H9 (cell line): ENCODE measurements at regions not wholly inside any gene's neighbourhood (a gene's known extent, or its start where the extent isn't known, plus 50 kb on each side); places are given as distances from the start of the nearest gene placed in this dataset.

Source experiments
- DNase-seq: peaks from one replicate; pipeline ENCODE4 v3.0.0-alpha.2; 2017
- H2AFZ ChIP-seq: one replicate; pipeline ENCODE4 v1.6.1; 2013; ENCODE audit warnings: mild to moderate bottlenecking, low read length, control low read depth, moderate library complexity
- H2AK5ac ChIP-seq: 2 replicates; pipeline ENCODE4 v1.6.1; 2013; ENCODE audit warnings: low read length, control low read depth, mixed read lengths; ENCODE audit not compliant: insufficient read length
- H2BK120ac ChIP-seq: one replicate; pipeline ENCODE4 v1.6.1; 2013; ENCODE audit warnings: low read depth, mild to moderate bottlenecking, low read length, control low read depth, inconsistent platforms; ENCODE audit not compliant: poor library complexity, severe bottlenecking
- H2BK12ac ChIP-seq: 2 replicates; pipeline ENCODE4 v1.6.1; 2013; ENCODE audit warnings: low read length, control low read depth, mixed read lengths, low read depth; ENCODE audit not compliant: insufficient read length
- H2BK15ac ChIP-seq: 2 replicates; pipeline ENCODE4 v1.6.1; 2013; ENCODE audit warnings: low read depth, low read length, control low read depth
- H2BK20ac ChIP-seq: one replicate; pipeline ENCODE4 v1.6.1; 2013; ENCODE audit warnings: low read depth, mild to moderate bottlenecking, low read length, control low read depth, inconsistent platforms; ENCODE audit not compliant: poor library complexity, severe bottlenecking
- H2BK5ac ChIP-seq: 2 replicates; pipeline ENCODE4 v1.6.1; 2013; ENCODE audit warnings: low read length, control low read depth, mixed read lengths; ENCODE audit not compliant: insufficient read length
- H3K14ac ChIP-seq: 2 replicates; pipeline ENCODE4 v1.6.1; 2013; ENCODE audit warnings: low read length, control low read depth; ENCODE audit not compliant: insufficient read depth
- H3K18ac ChIP-seq: 2 replicates; pipeline ENCODE4 v1.6.1; 2013; ENCODE audit warnings: low read depth, mild to moderate bottlenecking, mixed read lengths, low read length, control low read depth; ENCODE audit not compliant: insufficient read length
- H3K23ac ChIP-seq: 2 replicates; pipeline ENCODE4 v1.6.1; 2013; ENCODE audit warnings: low read length, control low read depth, mixed read lengths, low read depth; ENCODE audit not compliant: insufficient read length
- H3K23me2 ChIP-seq: 2 replicates; pipeline ENCODE4 v1.6.1; 2013; ENCODE audit warnings: low read depth, mild to moderate bottlenecking, mixed read lengths, low read length, control low read depth; ENCODE audit not compliant: insufficient read length, poor library complexity, severe bottlenecking
- H3K27ac ChIP-seq: 2 replicates; pipeline ENCODE4 v1.5.1; 2013; ENCODE audit warnings: low read length, control low read depth, mixed read lengths, low read depth; ENCODE audit not compliant: insufficient read length
- H3K27me3 ChIP-seq: 2 replicates; pipeline ENCODE4 v1.6.1; 2013; ENCODE audit warnings: low read length, control low read depth, inconsistent platforms; ENCODE audit not compliant: insufficient read depth
- H3K4ac ChIP-seq: 2 replicates; pipeline ENCODE4 v1.6.1; 2013; ENCODE audit warnings: low read depth, mild to moderate bottlenecking, control low read depth, inconsistent platforms, low read length, moderate library complexity
- H3K4me1 ChIP-seq: 2 replicates; pipeline ENCODE4 v1.6.1; 2013; ENCODE audit warnings: low read length, control low read depth, inconsistent platforms; ENCODE audit not compliant: insufficient read depth
- H3K4me2 ChIP-seq: 2 replicates; pipeline ENCODE4 v1.6.1; 2013; ENCODE audit warnings: low read length, control low read depth, mixed read lengths; ENCODE audit not compliant: insufficient read length, insufficient read depth
- H3K56ac ChIP-seq: 2 replicates; pipeline ENCODE4 v1.6.1; 2013; ENCODE audit warnings: low read depth, mild to moderate bottlenecking, mixed read lengths, low read length, control low read depth; ENCODE audit not compliant: insufficient read length
- H3K79me1 ChIP-seq: 2 replicates; pipeline ENCODE4 v1.6.1; 2013; ENCODE audit warnings: low read depth, mild to moderate bottlenecking, moderate library complexity, low read length, control low read depth, inconsistent platforms; ENCODE audit not compliant: insufficient read depth, poor library complexity, severe bottlenecking
- H3K79me2 ChIP-seq: 2 replicates; pipeline ENCODE4 v1.6.1; 2013; ENCODE audit warnings: low read length, control low read depth, inconsistent platforms; ENCODE audit not compliant: insufficient read depth
- H3K9ac ChIP-seq: 2 replicates; pipeline ENCODE4 v1.6.1; 2013; ENCODE audit warnings: low read length, control low read depth, mixed read lengths; ENCODE audit not compliant: insufficient read length; ENCODE audit errors: extremely low read depth
- H3K9me3 ChIP-seq: one replicate; pipeline ENCODE4 v1.6.1; 2013; ENCODE audit warnings: low read depth, low read length, inconsistent platforms; ENCODE audit not compliant: control insufficient read depth
- H3T11ph ChIP-seq: one replicate; pipeline ENCODE4 v1.6.1; 2013; ENCODE audit warnings: mild to moderate bottlenecking, low read length, control low read depth, inconsistent platforms
- H4K20me1 ChIP-seq: one replicate; pipeline ENCODE4 v1.6.1; 2013; ENCODE audit not compliant: control insufficient read depth, insufficient read length, insufficient read depth
- H4K5ac ChIP-seq: 2 replicates; pipeline ENCODE4 v1.6.1; 2013; ENCODE audit warnings: low read depth, mild to moderate bottlenecking, mixed read lengths, low read length, control low read depth; ENCODE audit not compliant: insufficient read length
- H4K8ac ChIP-seq: replicated peaks from 2 replicates; pipeline ENCODE4 v1.6.1; 2013; ENCODE audit warnings: low read length, control low read depth, mixed read lengths, low read depth; ENCODE audit not compliant: insufficient read length
- H4K91ac ChIP-seq: 2 replicates; pipeline ENCODE4 v1.6.1; 2013; ENCODE audit warnings: low read depth, mild to moderate bottlenecking, moderate library complexity, mixed read lengths, low read length, control low read depth; ENCODE audit not compliant: insufficient read length
- H3K27ac Mint-ChIP-seq, 3 experiments: 2 replicates in 2 of 3; 3 replicates in 1 of 3; pipeline ENCODE4 v1.8.0; 2020 to 2021; ENCODE audit warnings: mixed read lengths in 3 of 3, mild to moderate bottlenecking in 1 of 3, moderate library complexity in 1 of 3
- H3K27me3 Mint-ChIP-seq: 2 replicates; pipeline ENCODE4 v1.8.0; 2021; ENCODE audit warnings: low read depth, mild to moderate bottlenecking, moderate library complexity, mixed read lengths
- H3K36me3 Mint-ChIP-seq, 3 experiments: 2 replicates in 2 of 3; 3 replicates in 1 of 3; pipeline ENCODE4 v1.8.0; 2020 to 2021; ENCODE audit warnings: low read depth in 3 of 3, mixed read lengths in 3 of 3; ENCODE audit not compliant: insufficient read depth in 1 of 3
- H3K4me1 Mint-ChIP-seq, 2 experiments: 2 replicates each; pipeline ENCODE4 v1.8.0; 2020; ENCODE audit warnings: mixed read lengths in 2 of 2
- H3K4me3 Mint-ChIP-seq, 2 experiments: 2 replicates in 1 of 2; 3 replicates in 1 of 2; pipeline ENCODE4 v1.8.0; 2020 to 2021; ENCODE audit warnings: mild to moderate bottlenecking in 2 of 2, mixed read lengths in 2 of 2, moderate library complexity in 1 of 2
- H3K9me3 Mint-ChIP-seq, 2 experiments: 2 replicates in 1 of 2; 3 replicates in 1 of 2; pipeline ENCODE4 v1.8.0; 2020; ENCODE audit warnings: mild to moderate bottlenecking in 2 of 2, mixed read lengths in 2 of 2, moderate library complexity in 1 of 2
- CTCF ChIP-seq: fragments of 200-600 bp; sonication (generic); conservative IDR thresholded peaks from 3 replicates; pipeline ENCODE4 v1.8.0; 2021; ENCODE audit warnings: antibody characterized with exemption, mild to moderate bottlenecking
- WGBS: extraction: QIAGEN DNeasy Blood & Tissue Kit; methylation state at CpG from one replicate; pipeline ENCODE4 v1.1.7; 2013; ENCODE audit warnings: missing lambda C conversion rate, low lambda C conversion rate, mixed read lengths; ENCODE audit not compliant: insufficient read length; ENCODE audit errors: extremely low coverage; 5-methylcytosine and 5-hydroxymethylcytosine counted together

- H3K27ac Mint-ChIP-seq = 0 out of 7 replicates have a peak overlapping the region, but pooled peaks of 1 of the 3 experiments have one; percentile 4
- H2BK15ac ChIP-seq = no peak overlapping the region
- no peak for DNase-seq
These were observed 248.5 kb downstream of the ZNF516 start for GRCh38 chr18:76246590-76246989.

More at GRCh38 chr18:76246590-76246989, 248.5 kb downstream of the ZNF516 start:
- Histone ChIP-seq H2BK5ac (no peak overlapping the region), H4K20me1 (no peaks in the 10 kb centered on the region), H3K4me1 (no peaks in the 10 kb centered on the region), H3K4ac (no peak overlapping the region), H3K18ac (no peak overlapping the region), H3K23me2 (no peaks in the 10 kb centered on the region), H3K79me1 (no peaks in the 10 kb centered on the region), H2BK20ac (no peak overlapping the region), H3K27me3 (no peaks in the 10 kb centered on the region), H2BK120ac (no peak overlapping the region), H4K5ac (no peak overlapping the region), H3K9me3 (no peaks in the 10 kb centered on the region), H3K14ac (no peak overlapping the region), H3K23ac (no peak overlapping the region), H4K8ac (no peak overlapping the region), H3K27ac (no peak overlapping the region), H3K9ac (no peak overlapping the region), H2AK5ac (no peak overlapping the region), H3T11ph (no peak overlapping the region), H3K56ac (no peak overlapping the region), H3K79me2 (no peaks in the 10 kb centered on the region), H2BK12ac (no peak overlapping the region), H4K91ac (no peak overlapping the region), H2AFZ (no peak overlapping the region), H3K4me2 (no peak overlapping the region)
- Mint-ChIP-seq H3K4me1 (no peaks in the 10 kb centered on the region), H3K27me3 (peaks cover 1% of the 10 kb centered on the region; the same call in 1 of the 2 replicates), H3K4me3 (no peak overlapping the region), H3K9me3 (peaks cover 6 to 7% of the 10 kb centered on the region in 2 experiments), H3K36me3 (peaks cover 0 to under 1% (median 0%) of the 10 kb centered on the region in 3 experiments; a peak in 1 of 7 replicates)
- no peak for TF ChIP-seq CTCF
- no CpG with 5 or more reads among the region's 4 CpGs for WGBS
